Activated gamma-delta T cell treated with anti-CD3 and anti-CD28 coated beads, Interleukin-2, amount 50 U/mL, for 16 hours (primary cell): ENCODE measurements at regions not wholly inside any gene's neighbourhood (a gene's known extent, or its start where the extent isn't known, plus 50 kb on each side); places are given as distances from the start of the nearest gene placed in this dataset.
"Not testable (repeated sequence)": the region's sequence is repeated elsewhere in the genome, so short reads cannot be mapped to it uniquely, and the experiment has no call there.

Experiments
- DNase-seq: peaks from one replicate; pipeline ENCODE4 v3.0.0-alpha.2; 2020; ENCODE audit warnings: low read depth

DNA sequence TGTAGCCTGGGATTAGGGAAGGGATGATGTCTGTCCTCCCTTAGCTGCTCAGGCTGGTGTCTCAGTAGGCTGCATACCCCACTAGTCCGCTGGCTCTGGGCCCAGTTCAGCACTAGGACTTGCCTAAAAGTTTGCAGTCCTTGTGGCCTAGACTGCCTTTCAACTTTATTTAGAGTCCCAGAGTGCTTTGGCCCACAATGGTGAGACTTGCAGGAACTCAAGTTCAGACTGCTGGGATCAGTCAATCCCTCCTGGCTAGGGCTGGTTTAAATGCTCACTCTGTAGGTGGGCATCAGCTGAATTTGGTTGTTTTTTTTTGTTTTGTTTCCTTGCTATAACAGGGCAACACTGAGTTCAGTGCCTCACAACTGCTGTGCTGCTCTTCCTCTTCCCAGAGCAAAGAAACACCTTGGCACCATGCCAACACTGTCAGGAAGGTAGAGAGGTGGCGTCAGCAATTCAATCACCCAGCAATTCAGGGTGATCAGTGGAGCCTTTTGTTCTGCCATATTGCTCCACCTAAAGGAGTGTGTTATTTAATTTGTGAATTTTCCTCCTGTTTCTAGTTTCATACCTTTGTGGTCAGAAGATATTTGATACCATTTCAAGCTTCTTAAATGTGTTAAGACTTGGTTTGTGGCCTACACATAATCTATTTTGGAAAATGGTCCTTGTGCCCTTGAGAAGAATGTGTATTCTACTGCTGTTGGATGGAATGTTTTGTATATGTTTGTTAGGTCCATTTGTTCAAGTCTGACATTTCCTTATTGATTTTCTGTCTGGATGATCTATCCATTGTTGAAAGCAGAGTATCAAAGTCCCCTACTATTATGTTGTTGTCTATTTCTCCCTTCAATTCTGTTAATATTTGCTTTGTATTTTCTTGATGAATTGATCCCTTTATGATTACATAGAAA, 284.0 kb upstream of the PMFBP1 start:
- no peak for DNase-seq

DNA sequence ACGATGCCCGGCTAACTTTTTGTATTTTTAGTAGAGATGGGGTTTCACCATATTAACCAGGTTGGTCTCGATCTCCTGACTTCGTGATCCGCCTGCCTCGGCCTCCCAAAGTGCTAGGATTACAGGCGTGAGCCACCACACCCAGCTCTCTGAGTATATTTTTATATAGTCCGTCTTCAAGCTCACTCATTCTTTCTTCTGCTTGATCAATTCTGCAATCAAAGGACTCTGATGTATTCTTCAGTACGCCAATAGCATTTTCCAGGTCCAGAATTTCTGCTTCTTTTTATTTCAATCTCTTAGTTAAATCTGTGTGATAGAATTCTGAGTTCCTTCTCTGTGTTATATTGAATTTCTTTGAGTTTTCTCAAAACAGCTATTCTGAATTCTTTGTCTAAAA, 281.9 kb upstream of the PMFBP1 start:
- DNase-seq = not testable (repeated sequence)

DNA sequence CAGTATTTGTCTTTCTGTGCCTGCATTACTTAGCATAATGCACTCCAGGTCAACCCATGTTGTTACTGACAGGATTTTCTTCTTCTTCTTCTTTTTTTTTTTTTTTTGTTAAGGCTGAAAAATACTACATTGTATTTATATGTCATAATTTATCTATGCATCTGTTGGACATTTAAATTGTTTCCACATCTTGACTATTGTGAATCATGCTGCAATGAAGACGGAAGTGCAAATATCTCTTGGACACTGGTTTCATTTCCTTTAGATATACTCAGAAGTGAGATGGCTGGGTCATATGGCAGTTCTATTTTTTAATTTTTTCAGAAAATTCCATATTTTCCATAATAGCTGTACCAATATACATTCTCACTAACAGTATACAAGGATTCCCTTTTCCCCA, 272.7 kb upstream of the PMFBP1 start:
- no peak for DNase-seq

DNA sequence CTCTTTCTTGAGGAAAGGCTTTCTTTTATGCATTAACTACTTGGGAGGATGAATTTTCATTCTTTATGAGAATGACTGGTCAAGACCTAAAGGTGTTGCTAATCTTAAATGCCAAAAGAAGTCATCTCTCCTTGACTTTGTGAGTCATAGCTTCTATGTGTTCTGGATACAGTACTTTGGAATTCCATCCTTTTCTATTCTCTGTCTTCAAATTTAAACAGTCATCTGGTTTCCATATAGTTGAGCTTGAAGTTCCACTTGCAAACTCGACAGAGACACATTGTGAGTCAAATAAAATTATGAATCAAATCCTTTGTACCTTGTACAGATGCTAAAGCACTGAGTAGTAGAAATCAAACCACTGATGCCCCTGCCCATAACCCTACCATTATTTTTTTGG, 271.9 kb upstream of the PMFBP1 start:
- DNase-seq = no peak

DNA sequence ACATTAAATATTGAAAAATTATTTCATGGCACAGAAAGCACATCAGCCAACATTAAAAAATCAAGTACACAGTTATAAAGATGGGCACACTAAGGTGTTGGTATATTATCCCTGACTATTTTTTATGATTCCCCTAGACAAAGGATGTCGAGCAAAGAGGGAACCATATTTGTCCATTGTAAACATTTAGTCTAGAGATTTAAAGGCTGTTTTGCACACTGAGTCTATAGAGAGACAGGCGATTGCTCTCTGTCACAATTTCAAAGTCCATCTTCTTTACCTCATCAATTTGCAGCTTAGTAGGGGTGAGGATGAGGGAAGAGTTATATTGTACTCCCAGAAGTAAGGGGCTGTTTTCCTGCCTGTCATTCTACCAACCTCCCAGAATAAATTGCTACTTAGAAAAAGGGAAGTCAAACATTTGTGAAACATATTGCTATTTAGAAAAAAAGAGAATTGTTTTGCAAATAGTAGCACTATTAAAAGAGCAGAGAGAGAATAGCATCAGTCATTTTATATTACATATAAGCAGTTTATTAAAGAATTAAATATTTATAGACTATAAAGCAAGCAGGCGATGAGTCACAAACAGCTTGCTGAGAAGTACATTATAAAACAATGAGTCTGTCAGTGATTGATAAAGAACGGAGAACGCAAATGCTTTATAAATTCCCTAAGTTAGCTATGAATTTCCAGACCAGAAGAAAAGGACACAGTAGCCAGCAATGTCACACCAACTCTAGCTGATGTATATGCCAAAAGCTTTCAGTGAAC, 270.6 kb upstream of the PMFBP1 start:
- no peak for DNase-seq

DNA sequence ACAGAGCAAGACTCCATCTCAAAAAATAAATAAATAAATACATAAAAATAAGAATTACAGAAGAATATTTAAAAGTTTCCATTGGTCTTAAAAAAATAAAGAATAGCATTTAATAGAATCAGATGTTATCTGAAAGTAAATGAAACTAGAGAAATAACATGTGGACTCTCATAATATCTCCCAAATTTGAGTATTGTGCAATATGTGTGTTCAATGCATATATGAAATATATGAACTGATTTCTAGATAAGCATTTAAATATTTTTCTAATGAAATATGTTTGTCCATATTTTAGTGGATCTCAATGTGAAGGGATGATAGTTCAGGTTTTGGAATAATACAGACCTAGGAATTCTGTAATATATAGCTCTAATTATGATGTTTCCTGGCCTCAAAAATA, 265.9 kb upstream of the PMFBP1 start:
- DNase-seq = no peak

DNA sequence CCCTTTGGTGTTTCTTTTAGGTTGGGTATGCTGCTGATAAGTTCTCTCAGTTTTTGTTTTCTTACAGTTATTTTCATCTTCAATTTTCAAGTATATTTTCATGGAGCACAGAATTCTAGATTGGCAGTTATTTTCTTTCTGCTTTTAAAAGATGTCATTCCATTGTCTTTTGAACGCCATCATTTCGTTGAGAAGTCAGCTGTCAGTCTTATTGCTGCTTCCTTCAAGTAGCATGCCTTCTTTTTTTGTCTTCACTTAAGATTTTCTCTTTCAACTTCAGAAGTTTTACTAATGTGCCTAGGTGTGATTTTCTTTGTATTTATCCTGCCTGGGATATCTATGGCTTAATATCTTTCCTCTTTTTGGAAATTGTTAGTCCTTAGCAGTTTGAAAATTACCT, 262.2 kb upstream of the PMFBP1 start:
- DNase-seq = no peak

DNA sequence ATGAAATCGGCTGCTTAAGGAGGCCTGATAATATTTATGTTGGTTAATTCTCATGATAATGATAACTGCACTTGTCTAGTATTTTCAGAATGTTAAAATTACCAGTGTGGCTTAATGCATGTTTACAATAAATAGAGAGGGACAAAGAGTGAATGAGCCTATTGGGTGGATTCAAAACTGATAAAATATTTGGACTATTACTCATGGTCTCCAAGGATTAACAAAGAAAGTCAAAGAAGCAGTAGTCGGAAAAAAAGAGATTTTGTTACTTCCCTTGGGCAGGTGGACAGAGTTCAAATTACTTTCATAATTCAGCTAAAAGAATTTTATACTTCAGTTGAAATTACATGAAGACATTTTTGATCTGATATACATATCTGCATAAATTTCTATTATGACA, 258.2 kb upstream of the PMFBP1 start:
- no peak for DNase-seq

DNA sequence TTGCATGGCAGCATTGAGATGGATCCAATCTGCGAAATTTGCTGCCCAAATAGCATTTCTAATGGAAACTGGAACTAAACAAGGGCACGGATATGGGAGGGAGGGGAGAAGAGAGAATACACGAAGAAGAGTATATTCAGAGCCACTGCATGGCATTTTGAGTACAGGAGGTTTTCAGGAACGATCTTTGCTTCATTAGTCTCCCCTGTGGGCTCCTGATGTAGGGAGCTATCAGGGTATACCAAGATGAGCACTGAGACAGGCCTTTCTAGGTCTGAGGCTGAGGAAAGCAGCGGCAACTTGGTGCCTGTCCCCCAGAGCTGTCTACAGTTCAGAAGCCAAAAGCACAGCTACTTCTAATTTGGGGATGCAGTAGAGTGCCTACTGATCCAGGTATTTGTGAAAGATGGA, 257.7 kb upstream of the PMFBP1 start:
- DNase-seq = no peak

DNA sequence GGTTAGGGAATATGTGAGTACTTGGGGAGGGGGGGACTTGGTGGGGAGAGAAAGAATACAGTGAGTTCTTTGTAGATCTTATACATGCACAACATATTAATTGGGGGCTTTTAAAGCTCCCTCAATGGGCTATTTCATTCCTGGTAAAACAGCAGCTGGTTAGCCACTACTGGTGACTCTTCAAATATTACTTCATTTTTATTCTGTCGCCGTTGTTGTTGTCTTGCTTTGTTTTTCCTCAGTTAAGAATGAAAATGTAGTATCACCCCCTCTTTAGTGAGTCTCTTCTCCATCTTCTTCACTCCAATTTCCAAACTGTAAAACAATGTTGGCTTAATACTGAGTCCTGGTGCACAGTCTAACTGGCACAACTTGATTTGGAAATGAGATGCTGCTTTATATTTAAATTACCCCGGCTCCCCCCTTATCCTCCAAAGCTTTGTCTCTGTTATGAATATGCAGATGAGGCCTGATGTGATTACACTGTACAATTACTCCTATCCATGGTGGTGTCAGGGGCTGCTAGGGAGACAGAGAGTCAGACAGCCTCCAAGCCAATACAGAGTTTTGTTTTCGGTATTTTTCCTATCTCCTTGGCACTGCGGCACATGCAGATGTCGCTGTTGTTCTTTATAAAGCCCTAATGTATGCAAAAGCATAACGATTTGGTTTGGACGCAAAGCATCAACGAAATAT, 256.9 kb upstream of the PMFBP1 start:
- no peak for DNase-seq

DNA sequence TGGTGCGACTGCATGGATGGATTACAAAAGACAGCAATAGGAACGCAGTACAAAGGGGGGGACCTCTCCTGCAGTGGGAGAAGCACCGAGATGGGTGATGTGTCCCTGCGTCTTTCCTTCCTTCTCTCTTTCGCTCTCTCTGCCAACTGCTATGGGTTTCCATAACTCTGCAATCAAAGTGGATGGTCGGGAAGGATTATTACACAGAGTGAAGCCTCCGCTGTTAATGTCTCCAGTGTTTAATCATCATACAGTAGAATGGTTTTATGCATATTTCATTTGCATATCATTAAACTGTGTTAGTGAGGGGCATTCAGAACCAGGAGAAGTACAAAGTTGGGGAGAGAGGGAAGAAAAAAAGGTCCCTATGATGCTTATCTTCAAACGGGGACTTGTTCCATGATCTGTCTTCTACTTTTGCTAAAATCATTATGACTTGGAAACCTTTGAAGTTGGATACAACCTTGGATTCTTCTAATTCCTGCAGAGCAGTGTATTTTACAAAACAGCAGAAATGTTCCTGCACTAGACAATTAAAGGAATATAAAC, 255.9 kb upstream of the PMFBP1 start:
- DNase-seq = no peak

DNA sequence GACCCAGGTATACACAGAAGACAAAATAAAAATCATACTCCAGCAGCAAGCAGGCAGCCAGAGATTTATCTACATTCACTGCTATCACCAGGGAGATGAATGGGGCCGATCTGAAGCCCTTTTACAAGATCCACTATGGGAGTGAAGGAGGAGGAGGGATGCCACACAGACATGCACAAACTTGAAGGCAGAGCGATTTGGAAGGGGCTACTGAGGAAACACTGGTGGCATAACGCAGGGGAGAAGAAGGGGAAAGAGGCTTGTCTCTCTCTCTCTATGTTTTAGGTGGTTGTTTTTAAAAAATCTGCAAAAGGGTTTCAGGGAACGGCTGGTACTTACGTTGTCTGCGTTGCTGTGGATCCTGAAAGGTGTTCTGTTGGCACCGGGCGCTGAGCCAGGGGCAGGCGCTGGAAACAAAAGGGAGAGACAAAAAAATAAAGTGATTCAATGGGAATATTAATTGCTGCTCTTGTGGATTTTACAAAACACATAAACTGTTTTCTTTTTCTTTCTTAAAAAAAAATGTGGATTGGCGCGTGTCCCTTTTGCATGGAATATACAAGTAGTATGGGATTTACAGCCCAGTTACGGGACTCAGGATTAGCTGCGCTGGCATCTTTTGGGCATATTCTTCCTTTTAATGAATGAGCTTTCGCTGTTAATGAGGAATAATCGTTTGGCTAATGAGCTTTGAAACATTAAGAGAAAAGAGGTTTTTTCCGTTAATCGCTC, 255.3 kb upstream of the PMFBP1 start:
- DNase-seq = no peak

DNA sequence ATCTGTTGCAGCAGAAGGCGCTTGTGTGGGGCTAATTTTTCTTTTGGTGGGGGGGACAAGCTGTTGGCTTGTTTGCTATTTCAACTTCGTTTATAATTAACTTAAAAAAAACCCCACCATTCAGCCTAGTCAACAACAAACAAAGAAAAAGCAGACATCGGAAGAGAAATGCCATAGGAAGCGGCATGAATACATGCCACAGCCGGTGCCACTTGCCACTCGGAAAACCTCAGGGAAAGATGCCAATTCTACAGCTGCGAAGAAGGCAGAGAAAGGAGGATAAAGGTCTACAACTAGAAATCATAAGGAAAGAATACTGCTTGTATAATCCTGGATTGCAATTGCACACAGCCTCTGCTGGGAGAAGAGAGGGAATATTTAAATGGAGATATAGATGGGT, 254.4 kb upstream of the PMFBP1 start:
- DNase-seq = no peak

DNA sequence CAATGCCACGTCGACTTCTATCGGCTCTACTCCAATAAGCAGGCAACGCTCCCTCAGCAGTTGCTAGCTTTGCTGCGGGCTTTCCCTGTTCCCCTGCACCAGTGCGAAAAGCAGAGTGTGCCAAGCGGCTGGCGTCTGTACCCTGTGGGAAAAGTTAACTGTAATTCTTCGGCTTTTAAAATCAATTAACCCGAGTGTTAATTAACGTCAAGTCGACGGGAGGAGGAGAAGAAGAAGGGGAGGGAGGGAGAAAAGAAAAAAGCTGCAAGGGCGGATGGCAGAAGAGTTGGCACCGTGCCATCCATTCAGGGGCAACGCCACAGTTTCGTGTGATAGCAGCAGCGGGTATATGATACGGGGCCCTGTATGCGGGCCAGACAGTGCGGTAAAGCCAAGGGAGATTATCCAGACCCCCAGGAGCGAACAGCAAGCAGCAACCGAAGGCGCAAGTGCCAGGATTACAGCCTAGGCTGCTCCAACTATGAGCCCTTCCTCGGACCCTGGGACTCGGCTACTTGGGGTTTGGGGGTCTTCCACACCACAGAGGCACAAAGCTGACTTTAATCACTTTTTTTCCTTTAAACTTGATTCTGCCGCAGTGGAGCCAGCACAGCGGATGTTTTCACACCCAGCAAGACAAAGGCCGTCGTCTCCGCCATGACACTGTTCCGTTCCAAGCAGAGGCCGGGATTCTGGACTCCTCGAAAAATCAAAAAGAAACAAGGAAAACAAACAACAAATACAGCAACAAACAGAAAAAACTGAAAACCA, 253.8 kb upstream of the PMFBP1 start:
- DNase-seq = no peak

DNA sequence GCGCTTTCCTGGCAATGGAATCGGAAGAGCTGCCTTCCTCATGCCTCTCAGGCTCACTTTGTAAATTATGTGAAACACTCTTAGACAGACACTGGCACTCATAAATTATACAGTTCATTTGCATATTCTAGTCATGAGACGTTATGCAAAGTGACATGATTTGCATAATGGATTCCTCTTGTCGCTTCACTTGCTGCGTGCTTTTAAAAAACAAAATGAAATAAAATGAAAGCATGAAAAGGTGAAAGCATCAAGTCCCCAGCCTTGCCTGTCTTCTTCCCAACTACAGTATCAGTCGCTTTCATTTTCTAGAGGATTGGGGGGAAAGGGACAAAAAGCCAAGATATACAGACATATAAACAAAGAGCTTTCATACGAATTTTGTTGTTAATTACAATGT, 252.8 kb upstream of the PMFBP1 start:
- no peak for DNase-seq

DNA sequence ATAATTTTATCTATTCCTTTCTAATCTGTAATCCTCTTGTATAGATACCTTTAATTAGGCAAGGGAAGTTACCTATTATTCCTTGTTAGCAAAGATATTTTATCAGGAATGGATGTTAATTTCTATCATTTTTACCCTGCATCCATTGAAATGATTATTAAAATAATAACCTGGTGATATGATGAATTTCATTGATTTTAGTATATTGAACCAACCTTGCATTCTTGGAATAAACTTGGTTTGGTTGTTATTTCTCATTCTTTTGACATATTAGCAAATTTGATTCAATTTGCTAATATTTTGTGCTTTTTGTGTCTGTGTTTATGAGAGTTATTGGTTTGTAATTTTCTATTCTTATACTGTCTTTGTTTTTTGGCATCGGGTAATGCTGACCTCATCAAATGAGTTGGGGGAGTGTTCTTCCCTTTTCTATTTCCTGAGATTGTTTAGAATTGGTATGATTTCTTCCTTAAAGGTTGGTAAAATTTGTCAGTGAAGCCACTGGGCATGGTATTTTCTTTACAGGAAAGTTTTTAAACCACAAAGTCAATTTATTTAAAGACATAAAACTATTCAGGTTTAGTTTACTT, 250.4 kb upstream of the PMFBP1 start:
- DNase-seq = no peak

DNA sequence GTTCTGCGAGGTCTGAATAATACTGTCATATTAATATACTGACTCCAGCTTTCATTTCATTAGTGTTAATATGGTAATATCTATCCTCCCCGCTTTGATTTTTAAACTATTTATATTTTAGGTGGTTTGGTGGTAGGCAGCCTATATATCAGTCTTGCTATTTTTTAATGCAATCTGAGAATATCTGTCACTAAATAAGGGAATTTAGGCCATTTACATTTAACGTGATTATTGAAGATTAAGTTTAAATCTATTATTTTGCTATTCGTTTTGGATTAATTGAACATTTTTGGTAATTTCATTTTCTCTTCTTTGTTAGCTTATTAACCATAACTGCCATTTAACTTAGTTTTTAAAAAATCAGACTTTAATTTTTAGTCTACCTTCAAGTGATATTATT, 247.7 kb upstream of the PMFBP1 start:
- DNase-seq = no peak

DNA sequence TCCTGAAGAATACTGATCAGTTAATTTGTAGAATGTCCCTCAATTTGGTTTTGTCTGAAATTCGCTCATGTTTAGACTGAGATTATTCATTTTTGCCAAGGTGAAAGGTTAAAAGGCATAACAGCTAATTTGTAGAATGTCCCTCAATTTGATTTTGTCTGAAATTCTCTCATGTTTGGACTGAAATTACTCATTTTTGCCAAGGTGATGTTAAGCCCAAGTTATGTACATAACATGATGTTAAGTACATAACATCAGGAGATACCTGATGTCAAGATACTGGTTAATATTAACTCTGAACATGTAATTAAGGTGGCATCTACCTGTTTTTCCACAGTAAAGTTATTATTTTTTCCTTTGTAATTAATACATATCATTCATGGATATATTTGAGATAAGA, 243.4 kb upstream of the PMFBP1 start:
- DNase-seq = no peak

DNA sequence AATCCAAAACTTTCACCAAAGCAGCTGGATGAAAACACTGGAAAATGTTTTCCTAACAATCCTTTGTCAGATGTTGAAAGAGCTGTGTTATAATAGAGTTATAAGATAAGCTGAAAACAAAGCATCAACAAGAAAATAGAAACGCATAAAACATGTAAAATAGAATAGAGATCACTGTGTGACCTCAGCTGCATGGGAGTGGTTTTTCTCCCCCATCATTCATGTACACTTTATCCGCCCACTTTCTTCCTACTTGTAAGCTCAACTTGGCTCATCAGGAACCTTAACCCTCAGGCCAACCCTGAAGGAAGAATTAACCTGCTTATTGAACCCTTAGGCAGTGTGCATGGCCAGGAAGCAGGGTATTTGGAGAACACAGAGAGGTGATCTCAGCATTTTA, 238.5 kb upstream of the PMFBP1 start:
- no peak for DNase-seq

DNA sequence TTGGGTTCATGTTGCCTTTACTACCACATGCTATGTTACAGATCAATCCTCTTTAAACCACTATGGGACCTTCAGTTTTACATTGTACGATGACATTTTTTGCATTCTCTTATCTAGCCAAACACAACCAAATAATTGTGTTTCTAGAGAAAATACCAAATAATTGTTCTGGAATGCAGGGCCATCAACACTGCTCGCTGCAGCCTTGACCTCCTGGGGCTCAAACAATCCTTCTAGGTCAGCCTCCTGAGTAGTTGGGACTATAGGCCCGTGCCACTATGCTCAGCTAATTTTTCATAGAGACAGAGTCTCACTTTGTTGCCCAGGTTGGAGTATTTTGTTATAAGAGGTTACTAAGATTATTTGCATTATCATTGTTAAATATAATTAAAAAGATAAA, 237.5 kb upstream of the PMFBP1 start:
- DNase-seq = no peak

DNA sequence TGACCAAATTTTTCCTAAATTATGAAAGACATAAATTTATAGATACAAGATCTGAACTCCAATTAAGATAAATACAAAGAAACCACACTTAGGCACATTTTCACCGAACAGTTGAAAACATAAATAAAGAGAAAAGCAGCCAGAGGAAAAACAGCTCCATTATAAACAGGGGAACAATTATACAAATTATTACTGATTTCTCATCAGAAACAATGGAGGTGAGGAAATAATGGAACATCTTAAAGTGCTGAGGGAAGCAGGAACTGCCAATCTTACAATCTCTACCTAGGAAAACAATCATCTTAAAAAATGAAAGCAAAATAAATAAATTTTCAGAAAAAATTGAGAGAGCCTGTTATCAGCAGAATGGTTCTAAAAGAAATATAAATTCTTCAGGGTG, 234.4 kb upstream of the PMFBP1 start:
- no peak for DNase-seq
